GM23338 (cell line): ENCODE measurements at regions not wholly inside any gene's neighbourhood (a gene's known extent, or its start where the extent isn't known, plus 50 kb on each side); places are given as distances from the start of the nearest gene placed in this dataset.

Experiments used
- ATAC-seq: fragments of 200-7000 bp; cut with Tn5 transposase; 3 replicates; pipeline ENCODE4 v1.9.1; 2020
- DNase-seq: peaks from one replicate; pipeline ENCODE4 v3.0.0-alpha.2; 2015; ENCODE audit warnings: low spot score
- H2AFZ ChIP-seq: fragments of 200-600 bp; sonication (generic); 2 replicates; pipeline ENCODE4 v1.8.0; 2016; ENCODE audit warnings: antibody characterized with exemption, mild to moderate bottlenecking, moderate library complexity
- H3F3A ChIP-seq: fragments of 200-600 bp; sonication (generic); replicated peaks from 2 replicates; pipeline ENCODE4 v1.8.0; 2017; ENCODE audit warnings: antibody characterized with exemption, mixed run types, low read depth
- H3K27ac ChIP-seq: fragments of 200-600 bp; sonication (generic); 2 replicates; pipeline ENCODE4 v1.6.1; 2016; ENCODE audit warnings: low read depth
- H3K27me3 ChIP-seq: fragments of 200-600 bp; sonication (generic); 2 replicates; pipeline ENCODE4 v1.8.0; 2016; ENCODE audit warnings: mild to moderate bottlenecking, mixed run types, moderate library complexity; ENCODE audit not compliant: insufficient read depth
- H3K36me3 ChIP-seq: fragments of 200-600 bp; sonication (generic); 2 replicates; pipeline ENCODE4 v1.8.0; 2016; ENCODE audit warnings: mild to moderate bottlenecking; ENCODE audit not compliant: insufficient read depth
- H3K4me1 ChIP-seq: fragments of 200-600 bp; sonication (generic); 2 replicates; pipeline ENCODE4 v1.8.0; 2016; ENCODE audit warnings: mild to moderate bottlenecking, moderate library complexity; ENCODE audit not compliant: insufficient read depth
- H3K4me2 ChIP-seq: fragments of 200-600 bp; sonication (generic); 2 replicates; pipeline ENCODE4 v1.7.1; 2017; ENCODE audit warnings: mixed run types
- H3K4me3 ChIP-seq: fragments of 200-600 bp; sonication (generic); 2 replicates; pipeline ENCODE4 v1.6.1; 2016; ENCODE audit warnings: mixed run types
- H3K79me2 ChIP-seq: fragments of 200-600 bp; sonication (generic); replicated peaks from 2 replicates; pipeline ENCODE4 v1.8.0; 2017; ENCODE audit warnings: mild to moderate bottlenecking; ENCODE audit not compliant: insufficient read depth
- H3K9me2 ChIP-seq: fragments of 200-600 bp; sonication (generic); 2 replicates; pipeline ENCODE4 v1.8.0; 2017; ENCODE audit not compliant: insufficient read depth
- H4K20me1 ChIP-seq: fragments of 200-600 bp; sonication (generic); replicated peaks from 2 replicates; pipeline ENCODE4 v1.8.0; 2017; ENCODE audit warnings: mild to moderate bottlenecking; ENCODE audit not compliant: insufficient read depth
- H3K27ac Mint-ChIP-seq: 2 replicates; pipeline ENCODE4 v1.8.0; 2020; ENCODE audit warnings: inconsistent platforms, mild to moderate bottlenecking, moderate library complexity, mixed read lengths
- H3K27me3 Mint-ChIP-seq: 3 replicates; pipeline ENCODE4 v1.8.0; 2022; ENCODE audit warnings: low read depth, mild to moderate bottlenecking, moderate library complexity, mixed read lengths, inconsistent platforms; ENCODE audit not compliant: insufficient read depth, poor library complexity
- H3K36me3 Mint-ChIP-seq: 3 replicates; pipeline ENCODE4 v1.8.0; 2021; ENCODE audit warnings: low read depth, mild to moderate bottlenecking, inconsistent platforms, moderate library complexity, mixed read lengths
- H3K4me1 Mint-ChIP-seq: 3 replicates; pipeline ENCODE4 v1.8.0; 2020; ENCODE audit warnings: mild to moderate bottlenecking, inconsistent platforms, mixed read lengths
- H3K4me3 Mint-ChIP-seq: 3 replicates; pipeline ENCODE4 v1.8.0; 2021; ENCODE audit warnings: moderate library complexity, mild to moderate bottlenecking, inconsistent platforms, mixed read lengths
- H3K9me3 Mint-ChIP-seq: 3 replicates; pipeline ENCODE4 v1.8.0; 2020; ENCODE audit warnings: moderate library complexity, mild to moderate bottlenecking, inconsistent platforms, mixed read lengths
- CREB1 ChIP-seq: fragments of 250-450 bp; sonication (Bioruptor Pico); IDR thresholded peaks from 2 replicates; pipeline ENCODE4 v1.5.0; 2020; ENCODE audit warnings: low read depth, mild to moderate bottlenecking, moderate library complexity
- CTCF ChIP-seq, 2 experiments: fragments of 200-600 bp in 1 of 2; sonication (generic) in 1 of 2; conservative IDR thresholded peaks; 2 replicates each; pipeline versions ENCODE4 v1.5.1 to v1.6.1; 2016 to 2017; ENCODE audit warnings: antibody characterized with exemption in 2 of 2, low read depth in 2 of 2, mild to moderate bottlenecking in 2 of 2, moderate library complexity in 1 of 2
- ETS1 ChIP-seq: IDR thresholded peaks from 2 replicates; pipeline ENCODE4 v1.6.1; 2016; ENCODE audit warnings: antibody characterized with exemption
- EZH2 ChIP-seq: fragments of 200-600 bp; sonication (generic); IDR thresholded peaks from one replicate; pipeline ENCODE4 v1.8.0; 2017; ENCODE audit warnings: antibody characterized with exemption, mild to moderate bottlenecking, low read depth; ENCODE audit not compliant: unreplicated experiment
- EZH2phosphoT487 ChIP-seq: fragments of 200-600 bp; sonication (generic); IDR thresholded peaks from one replicate; pipeline ENCODE4 v1.8.1; 2018; ENCODE audit warnings: antibody characterized with exemption; ENCODE audit not compliant: unreplicated experiment
- JUNB ChIP-seq: IDR thresholded peaks from one replicate; pipeline ENCODE4 v1.6.1; 2016; ENCODE audit warnings: antibody characterized with exemption; ENCODE audit not compliant: unreplicated experiment
- NANOG ChIP-seq: IDR thresholded peaks from 2 replicates; pipeline ENCODE4 v1.6.1; 2016; ENCODE audit warnings: antibody characterized with exemption, borderline replicate concordance
- POLR2AphosphoS5 ChIP-seq: IDR thresholded peaks from 2 replicates; pipeline ENCODE4 v1.6.1; 2016; ENCODE audit warnings: antibody characterized with exemption, low read depth
- REST ChIP-seq: IDR thresholded peaks from one replicate; pipeline ENCODE4 v1.6.1; 2018; ENCODE audit warnings: antibody characterized with exemption; ENCODE audit not compliant: unreplicated experiment
- STAT1 ChIP-seq: IDR thresholded peaks from one replicate; pipeline ENCODE4 v1.6.1; 2016; ENCODE audit warnings: antibody characterized with exemption; ENCODE audit not compliant: unreplicated experiment
- ZNF114 ChIP-seq: fragments of 250-450 bp; sonication (Bioruptor Pico); IDR thresholded peaks from 2 replicates; pipeline ENCODE4 v1.5.0; 2020; ENCODE audit warnings: mild to moderate bottlenecking, moderate library complexity
- ZNF331 ChIP-seq: fragments of 250-450 bp; sonication (Bioruptor Pico); IDR thresholded peaks from 2 replicates; pipeline ENCODE4 v1.5.0; 2020; ENCODE audit warnings: low read depth, mild to moderate bottlenecking, moderate library complexity
- ZNF462 ChIP-seq: fragments of 250-450 bp; sonication (Bioruptor Pico); IDR thresholded peaks from 2 replicates; pipeline ENCODE4 v1.5.0; 2020; ENCODE audit warnings: mild to moderate bottlenecking, moderate library complexity

GRCh38 chr1:30267046-30267445 is 456.3 kb downstream of the MATN1 start:
- Histone ChIP-seq H3K4me2 (no peak overlapping the region), H3K4me1 (no peaks in the 10 kb centered on the region), H3K27me3 (no peaks in the 10 kb centered on the region), H3K36me3 (no peaks in the 10 kb centered on the region), H3K27ac (no peak overlapping the region), H3K79me2 (no peaks in the 10 kb centered on the region), H3F3A (no peaks in the 10 kb centered on the region), H3K9me2 (no peaks in the 10 kb centered on the region), H4K20me1 (no peaks in the 10 kb centered on the region), H3K4me3 (no peak overlapping the region), H2AFZ (no peak overlapping the region)
- no peak for ATAC-seq
- no peak for TF ChIP-seq REST
- TF ChIP-seq NANOG = no peak
- TF ChIP-seq JUNB = no peak
- no peak for TF ChIP-seq ZNF462 (CRISPR knock-in tag)
- TF ChIP-seq STAT1 = no peak
- no peak for TF ChIP-seq ZNF331 (CRISPR knock-in tag)
- TF ChIP-seq CREB1 (CRISPR knock-in tag) = no peak
- TF ChIP-seq CTCF (conservative IDR thresholded peaks at IDR 0.05; ENCODE audit: low read depth in 2 of 2) = no peak
- TF ChIP-seq POLR2AphosphoS5 = no peak
- no peak for TF ChIP-seq EZH2
- TF ChIP-seq EZH2phosphoT487 = no peak
- TF ChIP-seq ZNF114 = no peak
- no peak for TF ChIP-seq ETS1
- H3K9me3 Mint-ChIP-seq = no peaks in the 10 kb centered on the region; the same call in 2 of the 3 replicates
- H3K27me3 Mint-ChIP-seq = peaks cover 10% of the 10 kb centered on the region
- H3K36me3 Mint-ChIP-seq = no peaks in the 10 kb centered on the region
- H3K4me3 Mint-ChIP-seq = no peak overlapping the region
- no peaks in the 10 kb centered on the region for H3K4me1 Mint-ChIP-seq
- no peak for DNase-seq
- no peak overlapping the region for H3K27ac Mint-ChIP-seq
